ENCODE measurements at regions not wholly inside any gene's neighbourhood (a gene's known extent, or its start where the extent isn't known, plus 50 kb on each side); places are given as distances from the start of the nearest gene placed in this dataset.

DNA sequence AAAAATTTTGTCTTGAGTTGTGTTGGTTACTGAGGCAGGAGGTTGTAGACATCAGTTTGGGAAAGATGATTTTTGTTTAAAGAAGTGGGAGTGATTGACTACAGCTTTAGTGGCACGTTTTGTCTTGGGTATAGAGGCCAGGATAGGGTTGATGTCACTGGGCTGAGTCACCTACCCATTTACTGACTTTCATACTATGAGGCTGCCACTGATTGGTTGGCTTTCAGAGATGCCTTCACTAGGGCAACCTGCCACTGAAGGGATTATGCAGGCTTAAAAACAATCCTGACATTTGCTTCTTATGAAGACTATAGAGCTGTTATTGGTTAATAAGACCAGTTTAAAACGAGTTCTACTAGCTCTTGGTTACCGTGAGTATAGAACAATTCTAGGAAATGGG is 479.1 kb downstream of the SOX11 start:
- TF ChIP-seq, protein P1, sequence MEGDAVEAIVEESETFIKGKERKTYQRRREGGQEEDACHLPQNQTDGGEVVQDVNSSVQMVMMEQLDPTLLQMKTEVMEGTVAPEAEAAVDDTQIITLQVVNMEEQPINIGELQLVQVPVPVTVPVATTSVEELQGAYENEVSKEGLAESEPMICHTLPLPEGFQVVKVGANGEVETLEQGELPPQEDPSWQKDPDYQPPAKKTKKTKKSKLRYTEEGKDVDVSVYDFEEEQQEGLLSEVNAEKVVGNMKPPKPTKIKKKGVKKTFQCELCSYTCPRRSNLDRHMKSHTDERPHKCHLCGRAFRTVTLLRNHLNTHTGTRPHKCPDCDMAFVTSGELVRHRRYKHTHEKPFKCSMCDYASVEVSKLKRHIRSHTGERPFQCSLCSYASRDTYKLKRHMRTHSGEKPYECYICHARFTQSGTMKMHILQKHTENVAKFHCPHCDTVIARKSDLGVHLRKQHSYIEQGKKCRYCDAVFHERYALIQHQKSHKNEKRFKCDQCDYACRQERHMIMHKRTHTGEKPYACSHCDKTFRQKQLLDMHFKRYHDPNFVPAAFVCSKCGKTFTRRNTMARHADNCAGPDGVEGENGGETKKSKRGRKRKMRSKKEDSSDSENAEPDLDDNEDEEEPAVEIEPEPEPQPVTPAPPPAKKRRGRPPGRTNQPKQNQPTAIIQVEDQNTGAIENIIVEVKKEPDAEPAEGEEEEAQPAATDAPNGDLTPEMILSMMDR (conservative IDR thresholded peaks at IDR 0.05; ENCODE audit: low read length): no peak
- no peak for TF ChIP-seq EZH2phosphoT487 (IDR thresholded peaks at IDR 0.05; ENCODE audit: borderline replicate concordance)

Measured in Loucy (cell line).